Duodenal mucosa (tissue), 2 donors: ENCODE measurements at regions not wholly inside any gene's neighbourhood (a gene's known extent, or its start where the extent isn't known, plus 50 kb on each side); places are given as distances from the start of the nearest gene placed in this dataset.
"Not testable (repeated sequence)": the region's sequence is repeated elsewhere in the genome, so short reads cannot be mapped to it uniquely, and the experiment has no call there.

ENCODE experiments used
- H3K27ac ChIP-seq: one replicate; pipeline ENCODE4 v1.7.0; 2013; ENCODE audit warnings: low read depth, low read length
- H3K27me3 ChIP-seq, 2 donors: one replicate each; pipeline ENCODE4 v1.7.0; 2013; ENCODE audit warnings: low read length in 2 of 2, control low read depth in 1 of 2; ENCODE audit not compliant: insufficient read depth in 2 of 2, control insufficient read depth in 1 of 2
- H3K36me3 ChIP-seq, 2 donors: one replicate each; pipeline ENCODE4 v1.7.0; 2013; ENCODE audit warnings: low read length in 2 of 2, control low read depth in 1 of 2; ENCODE audit not compliant: insufficient read depth in 2 of 2, control insufficient read depth in 1 of 2
- H3K4me1 ChIP-seq, 2 donors: one replicate each; pipeline ENCODE4 v1.7.0; 2013; ENCODE audit warnings: low read length in 2 of 2, control low read depth in 1 of 2; ENCODE audit not compliant: insufficient read depth in 2 of 2, control insufficient read depth in 1 of 2
- H3K4me3 ChIP-seq, 2 donors: one replicate each; pipeline ENCODE4 v1.7.0; 2013; ENCODE audit warnings: low read length in 2 of 2, low read depth in 1 of 2
- H3K9ac ChIP-seq, 2 donors: one replicate each; pipeline ENCODE4 v1.7.0; 2013; ENCODE audit warnings: low read length in 2 of 2, low read depth in 1 of 2
- H3K9me3 ChIP-seq, 2 donors: one replicate each; pipeline ENCODE4 v1.7.0; 2013; ENCODE audit warnings: low read length in 2 of 2, control low read depth in 1 of 2; ENCODE audit not compliant: control insufficient read depth in 1 of 2

DNA sequence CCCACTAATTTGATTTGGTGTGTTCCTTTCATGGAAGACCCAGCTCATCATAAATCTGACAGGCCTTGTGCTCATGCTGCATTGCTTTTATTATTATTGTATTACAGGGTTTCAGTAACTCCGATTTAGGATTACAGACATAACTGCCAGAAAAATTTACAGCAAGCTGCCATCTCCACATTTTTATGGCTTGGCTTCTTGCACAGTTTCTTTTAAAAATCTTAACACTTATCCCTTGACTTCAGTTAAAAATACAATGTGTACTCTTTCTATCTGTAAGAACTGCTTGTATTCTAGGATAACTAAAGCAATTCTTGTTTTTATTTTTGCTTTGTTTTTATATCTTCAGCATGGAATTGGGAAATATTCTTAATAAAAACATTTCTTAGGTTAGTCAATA is 612.2 kb downstream of the DIPK2A start:
- Histone ChIP-seq H3K36me3 (no peaks in the 10 kb centered on the region), H3K27ac (no peak overlapping the region), H3K4me3 (no peak overlapping the region), H3K9ac (no peak overlapping the region), H3K4me1 (no peaks in the 10 kb centered on the region), H3K9me3 (no peaks in the 10 kb centered on the region), H3K27me3 (no peaks in the 10 kb centered on the region)

DNA sequence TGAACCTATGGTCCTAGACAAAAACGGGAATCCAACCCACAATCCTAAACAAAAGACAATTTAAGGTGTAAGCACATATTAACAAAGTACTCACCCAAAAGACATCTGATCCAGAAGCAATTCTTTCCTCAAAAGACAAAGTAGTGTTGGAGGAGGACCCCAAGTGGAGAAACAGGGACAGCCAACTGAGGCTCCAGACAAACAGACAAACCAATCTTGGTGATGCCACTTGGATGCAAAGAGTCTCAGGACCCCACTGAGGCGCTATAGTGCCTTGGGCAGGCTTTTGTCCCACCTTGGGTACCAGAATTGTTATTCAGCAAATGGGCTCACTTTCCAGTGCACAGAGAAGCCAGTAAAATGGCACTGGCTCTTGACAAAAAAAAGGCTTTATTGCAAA is 613.8 kb downstream of the DIPK2A start:
- Histone ChIP-seq H3K36me3 (no peaks in the 10 kb centered on the region), H3K9me3 (no peaks in the 10 kb centered on the region), H3K4me3 (no peak overlapping the region), H3K27me3 (no peaks in the 10 kb centered on the region), H3K27ac (no peak overlapping the region), H3K4me1 (no peaks in the 10 kb centered on the region), H3K9ac (no peak overlapping the region)

DNA sequence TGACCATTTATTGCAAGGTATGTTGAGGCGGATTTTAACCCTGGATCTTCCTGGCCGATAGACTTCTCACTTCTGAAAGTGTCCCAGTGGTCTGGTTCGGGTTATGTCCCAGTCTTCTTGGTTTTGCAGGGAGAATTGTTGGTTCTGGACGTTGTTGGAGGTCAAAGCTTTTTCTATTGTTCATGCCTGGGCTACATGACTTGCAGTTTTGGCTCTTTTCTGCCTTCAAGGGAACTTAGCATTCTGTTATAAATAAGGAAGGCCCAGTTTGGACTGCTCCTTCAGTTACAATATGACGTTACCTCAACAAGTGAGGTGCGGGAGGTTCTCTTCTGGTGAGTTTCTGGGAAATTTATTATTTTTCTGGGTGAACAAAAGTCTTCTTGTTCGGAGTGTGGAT is 614.3 kb downstream of the DIPK2A start:
- Histone ChIP-seq H3K4me1 (no peaks in the 10 kb centered on the region), H3K9me3 (no peaks in the 10 kb centered on the region), H3K27me3 (no peaks in the 10 kb centered on the region), H3K9ac (no peak overlapping the region), H3K27ac (no peak overlapping the region), H3K36me3 (no peaks in the 10 kb centered on the region), H3K4me3 (no peak overlapping the region)

DNA sequence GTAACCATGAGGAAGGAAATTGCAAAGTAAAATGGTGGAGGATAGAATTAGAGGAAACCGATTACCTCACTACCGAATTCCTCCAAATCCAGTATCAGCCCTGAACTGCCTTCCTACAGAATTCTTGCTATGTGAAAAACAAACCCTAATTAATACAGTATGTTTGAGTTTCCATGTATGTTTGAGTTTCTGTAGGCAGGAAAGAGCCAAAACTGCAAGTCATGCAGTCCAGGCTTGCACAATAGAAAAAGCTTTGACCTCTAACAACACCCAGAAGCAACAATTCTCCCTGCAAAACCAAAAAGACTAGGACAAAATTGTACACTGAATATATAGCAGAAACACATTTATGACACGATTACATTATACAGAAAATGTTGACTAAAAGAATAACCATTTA is 614.8 kb downstream of the DIPK2A start:
- Histone ChIP-seq H3K36me3 (no peaks in the 10 kb centered on the region), H3K4me1 (no peaks in the 10 kb centered on the region), H3K27me3 (no peaks in the 10 kb centered on the region), H3K9ac (no peak overlapping the region), H3K27ac (no peak overlapping the region), H3K4me3 (no peak overlapping the region), H3K9me3 (no peaks in the 10 kb centered on the region)

DNA sequence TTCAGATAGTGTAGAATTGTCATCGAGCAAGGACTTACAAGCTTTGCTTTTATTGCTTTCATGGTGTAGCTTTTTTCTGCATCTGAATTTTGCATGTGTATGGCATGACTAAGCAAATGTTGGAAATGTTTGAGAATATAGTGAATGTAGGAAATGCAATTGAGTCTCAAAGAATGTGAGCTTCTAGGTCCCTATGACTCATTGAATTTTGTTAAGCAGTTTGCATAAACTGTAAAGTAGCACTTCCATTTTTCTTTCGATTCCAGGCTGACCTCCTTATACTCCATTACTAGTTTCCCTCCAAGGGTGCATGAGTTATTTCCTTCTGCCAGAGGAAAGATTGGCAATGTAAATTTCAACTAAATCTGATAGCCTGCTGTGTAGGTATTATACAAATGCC is 619.2 kb downstream of the DIPK2A start:
- Histone ChIP-seq H3K9ac (no peak overlapping the region), H3K4me3 (no peak overlapping the region), H3K4me1 (no peaks in the 10 kb centered on the region), H3K9me3 (no peaks in the 10 kb centered on the region), H3K36me3 (no peaks in the 10 kb centered on the region), H3K27me3 (no peaks in the 10 kb centered on the region), H3K27ac (no peak overlapping the region)

DNA sequence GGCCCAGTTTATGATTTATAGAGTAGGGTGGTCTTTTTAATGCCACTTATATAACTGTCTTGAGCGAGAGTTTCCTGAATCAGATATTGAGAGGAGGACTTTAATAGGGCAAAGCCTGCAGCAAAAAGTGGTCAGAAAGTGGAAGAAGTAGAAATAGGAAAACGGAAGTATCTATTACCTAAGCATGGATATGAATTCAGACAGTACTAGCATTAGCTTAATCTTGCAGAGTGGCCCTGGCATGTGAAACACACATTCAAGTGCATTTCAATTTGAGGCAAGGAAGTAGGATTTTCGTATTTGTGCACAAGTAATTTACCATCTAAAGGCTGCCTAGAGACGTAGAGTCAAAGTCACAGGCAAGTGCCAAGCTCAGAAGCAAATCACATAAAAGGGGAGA is 622.3 kb downstream of the DIPK2A start:
- no peaks in the 10 kb centered on the region for H3K9me3 ChIP-seq
- no peak overlapping the region for H3K4me3 ChIP-seq
- no peak overlapping the region for H3K9ac ChIP-seq
- H3K27ac ChIP-seq = no peak overlapping the region
- H3K36me3 ChIP-seq = no peaks in the 10 kb centered on the region
- no peaks in the 10 kb centered on the region for H3K4me1 ChIP-seq
- H3K27me3 ChIP-seq = no peaks in the 10 kb centered on the region

DNA sequence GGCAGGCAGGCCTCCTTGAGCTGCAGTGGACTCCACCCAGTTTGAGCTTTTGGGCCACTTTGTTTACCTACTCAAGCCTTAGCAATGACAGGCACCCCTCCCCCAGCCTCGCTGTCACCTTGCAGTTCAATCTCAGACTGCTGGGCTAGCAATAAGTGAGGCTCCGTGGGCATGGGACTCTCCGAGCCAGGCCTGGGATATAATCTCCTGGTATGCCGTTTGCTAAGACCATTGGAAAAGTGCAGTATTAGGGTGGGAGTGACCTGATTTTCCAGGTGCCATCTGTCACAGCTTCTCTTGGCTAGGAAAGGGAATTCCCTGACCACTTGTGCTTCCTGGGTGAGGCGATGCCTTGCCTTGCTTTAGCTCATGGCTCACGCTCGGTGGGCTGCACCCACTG is 648.6 kb downstream of the DIPK2A start:
- H3K4me3 ChIP-seq, H3K4me1 ChIP-seq, H3K36me3 ChIP-seq, H3K9me3 ChIP-seq, H3K27ac ChIP-seq, H3K27me3 ChIP-seq, H3K9ac ChIP-seq: not testable (repeated sequence)

DNA sequence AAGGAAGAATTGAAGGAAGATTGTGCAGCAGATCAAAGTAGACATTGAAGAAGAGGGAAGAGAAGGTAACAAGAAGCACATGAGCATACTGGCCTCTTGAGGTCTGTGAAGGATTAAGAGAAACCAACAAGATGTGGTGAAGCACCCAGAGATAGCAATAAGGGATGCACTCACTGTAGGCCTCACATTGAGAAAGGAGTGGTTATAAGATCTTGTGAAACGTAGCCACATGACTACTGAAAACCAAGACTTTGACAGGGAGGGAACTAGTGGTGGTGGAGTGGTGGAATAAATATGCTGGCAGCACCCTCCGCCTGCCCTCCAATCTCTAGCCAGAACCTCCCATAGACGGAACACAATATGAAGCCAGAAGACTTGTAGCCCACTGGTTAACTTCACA is 651.2 kb downstream of the DIPK2A start:
- H3K9me3 ChIP-seq = no peaks in the 10 kb centered on the region
- no peaks in the 10 kb centered on the region for H3K4me1 ChIP-seq
- H3K27me3 ChIP-seq = no peaks in the 10 kb centered on the region
- H3K4me3 ChIP-seq = no peak overlapping the region
- H3K9ac ChIP-seq = no peak overlapping the region
- no peaks in the 10 kb centered on the region for H3K36me3 ChIP-seq
- no peak overlapping the region for H3K27ac ChIP-seq

DNA sequence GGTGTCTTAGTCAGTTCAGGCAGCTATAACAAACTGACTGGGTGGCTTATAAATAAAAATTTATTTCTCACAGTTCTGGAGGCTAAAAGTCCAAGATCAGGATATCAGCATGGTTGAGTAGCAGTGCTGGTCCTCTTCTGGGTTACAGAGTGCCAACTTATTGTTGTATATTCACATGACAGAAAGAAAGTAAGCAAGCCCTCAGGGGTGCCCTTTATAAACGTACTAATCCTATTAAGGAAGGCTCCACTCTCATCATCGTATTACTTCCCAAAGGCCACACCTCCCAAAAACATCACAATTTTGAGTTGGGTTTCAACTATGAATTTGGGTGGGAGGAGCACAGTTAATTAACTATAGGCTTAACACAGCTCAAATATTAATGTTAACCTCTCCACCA is 653.0 kb downstream of the DIPK2A start:
- H3K4me1 ChIP-seq = no peaks in the 10 kb centered on the region
- no peak overlapping the region for H3K27ac ChIP-seq
- no peak overlapping the region for H3K9ac ChIP-seq
- H3K27me3 ChIP-seq = no peaks in the 10 kb centered on the region
- no peak overlapping the region for H3K4me3 ChIP-seq
- H3K9me3 ChIP-seq = no peaks in the 10 kb centered on the region
- H3K36me3 ChIP-seq = no peaks in the 10 kb centered on the region

DNA sequence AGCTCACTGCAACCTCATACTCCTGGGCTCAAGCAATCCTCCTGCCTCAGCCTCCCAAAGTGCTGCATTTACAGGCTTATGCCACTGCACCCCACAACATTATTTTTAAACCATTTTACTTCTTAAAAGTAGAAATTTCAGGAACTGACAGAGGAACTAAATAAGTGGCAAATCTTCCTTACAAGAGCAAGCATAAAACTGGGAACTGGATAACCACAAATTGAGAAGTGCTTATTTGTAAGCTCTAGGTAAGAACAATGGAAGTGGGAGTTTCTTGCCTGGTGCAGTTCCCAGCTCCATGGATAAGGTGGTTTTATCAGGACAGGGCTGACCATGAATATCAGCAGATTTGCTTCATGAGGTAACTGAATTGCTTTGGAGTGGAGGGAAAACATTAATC is 655.2 kb downstream of the DIPK2A start:
- H3K36me3 ChIP-seq = no peaks in the 10 kb centered on the region

DNA sequence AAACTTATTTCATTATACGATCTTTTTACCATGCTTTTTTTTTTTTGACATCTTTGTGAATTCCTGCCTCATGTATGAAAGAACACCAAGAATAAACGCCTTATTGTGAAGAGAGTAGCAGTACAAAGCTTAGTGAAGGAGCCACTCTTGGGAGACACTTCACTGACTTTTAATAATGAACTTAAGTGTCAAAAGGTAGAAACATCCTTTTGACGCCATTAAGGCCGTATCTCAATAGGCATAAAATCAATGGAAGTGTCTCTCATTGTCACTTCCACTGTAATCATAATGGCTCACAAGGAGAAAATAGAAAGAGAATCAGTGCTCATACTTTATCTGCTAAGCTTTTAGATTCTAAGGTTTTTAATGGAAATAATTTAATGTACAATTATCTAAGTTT is 657.8 kb downstream of the DIPK2A start:
- Histone ChIP-seq H3K9ac (no peak overlapping the region), H3K27me3 (no peaks in the 10 kb centered on the region), H3K4me1 (no peaks in the 10 kb centered on the region), H3K27ac (no peak overlapping the region), H3K4me3 (no peak overlapping the region), H3K9me3 (no peaks in the 10 kb centered on the region), H3K36me3 (no peaks in the 10 kb centered on the region)

More for the DNA sequence above, 655.2 kb downstream of the DIPK2A start:
- no peaks in the 10 kb centered on the region for H3K4me1 ChIP-seq
- no peak overlapping the region for H3K9ac ChIP-seq
- no peak overlapping the region for H3K4me3 ChIP-seq
- no peaks in the 10 kb centered on the region for H3K27me3 ChIP-seq
- H3K27ac ChIP-seq = no peak overlapping the region
- H3K9me3 ChIP-seq = no peaks in the 10 kb centered on the region
